Glomerular visceral epithelial cell (primary cell): ENCODE measurements at regions not wholly inside any gene's neighbourhood (a gene's known extent, or its start where the extent isn't known, plus 50 kb on each side); places are given as distances from the start of the nearest gene placed in this dataset.
A peak's percentile ranks its signal among the peaks of the same experiment; 100 is the strongest.
"Not testable (repeated sequence)": the region's sequence is repeated elsewhere in the genome, so short reads cannot be mapped to it uniquely, and the experiment has no call there.

ENCODE experiments used
- DNase-seq: peaks from one replicate; pipeline ENCODE4 v3.0.0-alpha.2; 2016; ENCODE audit errors: extremely low spot score

GRCh38 chr5:97544240-97544639, 361.2 kb upstream of the RIOK2 start:
- DNase-seq, result no peak

DNA sequence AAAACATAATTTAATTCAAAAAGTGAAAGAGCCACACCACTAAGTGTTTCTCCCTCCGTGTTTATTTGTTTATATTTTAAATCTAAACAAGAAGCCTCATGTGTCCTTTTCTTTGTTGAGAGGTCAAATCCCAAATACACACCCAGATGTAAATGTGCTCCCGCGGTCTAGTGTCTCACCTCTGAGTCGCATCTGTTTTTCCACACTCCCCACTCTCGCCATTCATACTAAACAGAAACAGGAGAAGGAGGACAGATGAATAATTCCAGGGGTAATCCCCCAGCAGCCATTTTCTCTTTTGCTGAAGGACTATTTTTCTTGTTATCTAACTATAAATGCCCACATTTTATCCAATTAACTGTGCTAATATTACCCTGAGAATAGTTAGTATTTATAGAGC, 361.6 kb upstream of the RIOK2 start:
- DNase-seq, result no peak

GRCh38 chr5:97545446-97545845, 362.4 kb upstream of the RIOK2 start:
- no peak for DNase-seq

- no peak for DNase-seq
Observed at GRCh38 chr5:97545886-97546535, 363.0 kb upstream of the RIOK2 start.

- no peak for DNase-seq
Observed at GRCh38 chr5:97547430-97547829, 364.4 kb upstream of the RIOK2 start.

DNA sequence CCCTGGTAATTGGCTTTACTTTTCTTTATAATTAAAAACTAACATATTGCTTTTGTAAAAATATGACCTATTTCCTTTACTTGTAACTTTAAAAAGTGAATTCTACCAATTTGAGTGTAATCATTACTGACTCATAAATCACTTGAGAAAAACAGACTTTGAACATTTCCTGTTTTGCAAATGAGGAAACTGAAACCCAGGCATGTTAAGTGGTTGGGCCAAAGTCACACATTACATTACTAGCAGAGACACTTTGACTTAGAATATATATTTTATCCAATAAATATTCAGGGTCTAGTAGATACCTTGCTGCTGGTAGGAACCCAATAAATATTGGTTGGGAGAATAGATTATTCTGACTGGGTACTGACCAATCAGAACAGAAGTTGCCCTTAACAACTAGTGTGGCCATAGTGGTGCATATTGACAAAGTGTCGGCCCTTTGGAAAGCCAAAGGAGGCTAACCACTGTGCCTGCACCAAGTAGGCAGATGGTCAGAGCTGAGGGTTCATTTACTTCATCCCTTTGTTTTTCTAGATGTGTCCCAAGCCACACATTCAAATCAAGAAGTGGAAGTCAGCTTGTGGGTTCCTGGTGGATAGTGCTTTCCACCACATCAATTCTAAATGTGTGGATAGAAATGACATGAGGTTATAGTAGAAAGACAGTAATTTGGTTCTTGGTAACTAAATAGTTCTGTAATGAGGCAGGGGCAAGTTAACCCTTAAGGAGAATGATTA, 365.1 kb upstream of the RIOK2 start:
- DNase-seq, result no peak

DNA sequence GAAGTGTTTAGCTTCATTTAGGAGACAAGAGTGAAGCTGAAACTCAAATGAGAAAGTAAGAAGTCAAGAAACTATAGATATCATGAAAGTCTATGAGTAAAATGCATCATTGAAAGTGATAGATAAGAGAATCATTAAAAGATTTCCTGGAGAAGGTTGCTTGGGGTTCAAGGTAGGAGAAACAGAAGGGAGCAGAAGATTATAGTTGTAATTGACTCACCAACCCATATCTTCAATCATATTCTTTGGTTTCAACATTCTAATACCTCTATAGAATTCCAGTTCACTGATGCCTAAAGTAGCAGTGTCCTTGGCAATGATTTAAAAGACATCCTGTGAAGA, 365.7 kb upstream of the RIOK2 start:
- DNase-seq, result no peak

- no peak for DNase-seq
Observed at GRCh38 chr5:97549496-97549895, 366.4 kb upstream of the RIOK2 start.

DNA sequence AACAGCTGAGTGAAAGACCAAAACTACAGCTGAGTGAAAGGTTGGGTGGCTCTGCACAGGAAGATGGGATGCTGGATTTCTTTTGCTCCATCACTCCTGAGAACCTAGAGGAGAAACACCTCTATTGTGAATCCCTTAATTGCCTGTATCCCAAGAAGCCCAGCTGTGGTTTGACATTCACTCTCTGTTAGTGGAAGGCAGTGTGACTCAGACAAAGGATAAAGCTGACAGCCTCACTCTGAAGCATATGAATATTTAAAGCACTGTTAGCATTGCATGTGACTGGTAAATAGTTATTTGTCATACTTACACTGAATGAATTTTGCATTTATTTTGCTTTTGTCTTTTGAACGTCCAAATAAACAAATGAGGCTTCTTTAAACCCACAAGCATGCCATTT, 367.1 kb upstream of the RIOK2 start:
- peak; percentile 37 for DNase-seq

- no peak for DNase-seq
Observed at GRCh38 chr5:97550818-97551217, 367.8 kb upstream of the RIOK2 start.

GRCh38 chr5:97553604-97554452, 370.8 kb upstream of the RIOK2 start:
- no peak for DNase-seq

DNA sequence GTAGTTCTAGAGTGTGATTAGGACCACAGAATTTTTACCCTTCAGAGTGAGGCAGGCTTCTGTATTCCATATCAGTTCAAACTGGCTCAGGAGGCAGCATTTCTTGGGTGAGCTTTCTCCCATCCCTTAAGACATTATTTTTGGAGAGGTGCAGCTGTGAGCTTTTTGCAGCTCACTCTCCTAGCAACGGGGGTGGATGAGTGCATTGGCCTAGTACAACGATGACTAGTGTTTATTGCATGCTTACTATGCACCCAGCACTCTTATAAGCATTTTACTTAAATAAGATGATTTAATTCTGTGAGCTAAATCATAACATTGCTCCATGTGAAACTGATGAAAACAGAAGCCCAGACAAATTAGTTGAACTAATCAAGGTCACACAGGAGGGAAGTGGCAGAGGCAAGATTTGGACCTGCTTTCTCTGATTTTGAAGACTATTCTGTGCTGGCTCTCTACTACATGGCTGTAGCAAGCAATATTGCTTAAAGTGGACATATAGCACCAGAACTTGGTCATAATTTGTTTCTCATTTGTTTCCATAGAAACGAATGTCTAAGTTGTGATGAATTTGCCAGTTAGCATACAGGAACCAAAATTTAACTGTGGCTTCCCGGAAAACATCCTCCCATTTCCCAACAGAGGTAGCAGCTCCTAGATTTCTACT, 372.1 kb upstream of the RIOK2 start:
- DNase-seq, result no peak

DNA sequence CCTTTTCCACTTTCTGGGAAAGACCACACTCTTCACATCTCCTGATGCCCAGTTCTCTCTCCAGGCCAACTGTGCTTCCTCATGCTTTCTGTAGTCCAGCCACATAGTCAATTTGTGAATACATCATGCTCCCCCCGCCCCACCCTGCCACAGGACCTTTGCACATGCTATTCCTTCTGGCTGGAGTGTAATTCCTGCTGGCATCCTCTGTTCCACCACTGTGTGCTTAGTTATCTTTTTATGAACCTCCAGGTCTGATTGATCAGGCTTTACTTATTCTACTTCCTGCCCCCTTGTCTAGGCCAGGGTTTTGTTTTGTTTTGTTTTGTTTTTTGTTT, 372.6 kb upstream of the RIOK2 start:
- DNase-seq, result no peak

DNA sequence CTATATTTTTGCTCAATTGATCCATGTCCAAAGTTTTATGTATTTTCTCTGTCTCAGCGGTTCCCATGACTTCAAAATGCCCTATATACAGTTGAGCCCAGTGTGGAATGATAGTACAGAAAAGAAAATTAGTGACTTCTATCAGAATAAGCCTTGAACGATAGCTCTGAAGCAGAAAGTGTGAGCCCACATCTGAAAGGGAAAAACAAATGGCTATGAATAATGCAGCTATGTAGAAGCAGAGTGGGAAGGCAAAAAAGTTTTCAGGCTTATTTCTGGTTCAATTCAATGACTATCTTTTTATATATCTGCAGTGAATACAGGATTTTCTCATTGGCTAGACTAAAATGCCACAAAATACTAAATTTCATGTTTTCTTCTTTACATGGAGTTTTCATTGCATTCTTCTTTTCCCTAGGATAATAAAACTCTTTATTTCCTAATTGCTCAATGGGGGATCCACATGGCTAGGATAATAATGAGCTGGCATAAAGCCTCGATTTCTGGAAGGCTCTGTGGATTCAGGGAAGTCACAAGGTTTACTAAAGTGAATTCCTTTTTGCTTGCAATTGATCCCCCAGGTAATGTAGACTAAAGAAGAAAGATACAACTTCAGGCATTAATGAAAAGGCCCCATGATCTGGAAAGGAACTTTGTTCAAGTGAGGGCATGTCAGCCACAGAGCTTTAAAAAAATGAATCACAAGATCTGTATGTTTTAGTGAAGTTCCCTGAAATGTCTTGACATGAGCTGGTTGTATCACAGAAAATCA, 377.0 kb upstream of the RIOK2 start:
- no peak for DNase-seq

- DNase-seq, result no peak
Observed at GRCh38 chr5:97560599-97560993, 377.5 kb upstream of the RIOK2 start.

GRCh38 chr5:97563050-97563657, 380.1 kb upstream of the RIOK2 start:
- no peak for DNase-seq

GRCh38 chr5:97568382-97568781, 385.3 kb upstream of the RIOK2 start:
- DNase-seq, result no peak

DNA sequence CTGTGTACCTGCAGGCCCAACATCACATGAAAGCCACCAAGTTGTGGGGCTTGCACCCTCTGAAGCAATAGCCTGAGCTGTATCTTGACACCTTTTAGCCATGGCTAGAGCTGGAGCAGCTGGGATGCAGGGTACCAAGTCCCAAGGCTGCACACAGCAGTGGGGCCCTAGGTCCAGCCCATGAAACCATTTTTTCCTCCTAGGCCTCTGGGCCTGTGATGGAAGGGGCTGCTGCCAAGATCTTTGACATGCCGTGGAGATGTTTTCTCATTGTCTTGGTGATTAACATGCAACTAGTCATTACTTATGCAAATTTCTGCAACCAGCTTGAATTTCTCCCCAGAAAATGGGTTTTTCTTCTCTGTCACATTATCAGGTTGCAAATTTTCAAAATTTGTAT, 387.2 kb upstream of the RIOK2 start:
- no peak for DNase-seq

DNA sequence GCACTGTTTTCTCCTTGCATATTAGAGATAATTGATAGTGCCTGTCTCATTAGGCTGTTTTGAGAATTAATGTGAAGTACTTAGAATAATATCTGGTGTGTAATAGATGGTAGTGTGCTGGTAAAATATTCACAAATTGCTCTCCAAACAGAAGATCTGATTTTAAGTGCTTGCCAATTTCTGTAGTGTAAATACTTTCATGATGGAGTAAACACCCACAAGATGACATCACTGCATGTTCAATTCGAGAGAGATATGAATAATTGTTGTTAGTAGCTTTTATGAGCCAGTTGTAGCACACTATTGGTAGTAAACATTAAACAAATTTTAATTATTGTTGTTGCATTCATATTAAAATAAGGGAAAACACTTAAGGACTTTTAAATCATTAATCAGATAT, 392.3 kb upstream of the RIOK2 start:
- DNase-seq, result no peak

- DNase-seq, result no peak
Observed at GRCh38 chr5:97576956-97577355, 393.9 kb upstream of the RIOK2 start.

DNA sequence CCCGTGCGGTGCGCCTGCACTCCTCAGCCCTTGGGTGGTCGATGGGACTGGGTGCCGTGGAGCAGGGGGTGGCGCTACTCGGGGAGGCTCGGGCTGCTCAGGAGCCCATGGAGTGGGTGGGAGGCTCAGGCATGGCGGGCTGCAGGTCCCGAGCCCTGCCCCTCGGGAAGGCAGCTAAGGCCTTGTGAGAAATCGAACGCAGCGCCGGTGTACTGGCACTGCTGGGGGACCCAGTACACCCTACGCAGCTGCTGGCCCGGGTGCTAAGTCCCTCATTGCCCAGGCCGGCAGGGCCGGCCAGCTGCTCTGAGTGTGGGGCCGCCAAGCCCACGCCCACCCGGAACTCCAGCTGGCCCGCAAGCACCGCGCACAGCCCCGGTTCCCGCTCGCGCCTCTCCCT, 396.9 kb upstream of the RIOK2 start:
- DNase-seq, result not testable (repeated sequence)
